Stimulated activated CD4-positive, alpha-beta T cell treated with anti-CD3 and anti-CD28 coated beads, TNF-alpha, amount 100 ng/mL, for 48 hours (primary cell): ENCODE measurements at regions not wholly inside any gene's neighbourhood (a gene's known extent, or its start where the extent isn't known, plus 50 kb on each side); places are given as distances from the start of the nearest gene placed in this dataset.

Experiments
- DNase-seq, 3 donors: peaks; one replicate each; pipeline ENCODE4 v3.0.0-alpha.2; 2020; ENCODE audit warnings: low read depth in 3 of 3

DNA sequence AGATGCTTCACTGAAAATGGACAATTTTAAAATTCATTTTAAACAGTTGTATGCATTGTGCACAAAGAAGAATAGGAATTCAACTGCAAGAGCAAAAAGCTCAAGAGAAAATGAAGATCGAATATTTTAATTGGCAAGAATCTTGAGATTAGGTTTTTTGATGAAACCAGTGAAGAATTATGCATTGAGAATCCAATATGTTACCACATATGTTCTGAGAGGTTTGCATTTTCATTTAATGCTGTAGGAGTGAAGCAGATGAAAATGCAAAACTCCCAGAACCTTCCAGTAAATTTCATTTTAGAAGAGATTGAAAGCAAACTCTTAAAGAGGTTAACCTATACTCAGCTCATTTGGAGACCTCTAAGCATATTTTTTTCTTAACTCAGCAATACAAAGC is 298.0 kb downstream of the OLFM3 start:
- no peak for DNase-seq

DNA sequence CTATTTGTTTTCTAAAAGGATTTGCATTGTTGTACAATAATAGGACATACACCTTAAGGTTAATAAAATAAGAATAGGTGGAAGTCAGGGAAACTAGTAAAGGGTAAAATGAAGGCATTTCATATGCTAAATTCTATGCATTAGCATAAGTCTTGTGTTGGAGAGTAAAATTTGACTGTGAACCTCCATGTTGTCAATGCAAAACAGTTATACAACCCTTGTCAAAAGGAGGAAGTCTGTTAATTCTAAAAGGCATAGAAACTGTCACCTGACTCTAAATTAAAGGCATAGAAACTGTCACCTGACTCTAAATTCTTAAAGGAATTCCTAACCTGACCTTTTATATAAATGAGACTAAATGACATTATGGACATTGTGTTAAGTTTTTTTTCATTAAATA is 291.8 kb downstream of the OLFM3 start:
- DNase-seq: no peak

DNA sequence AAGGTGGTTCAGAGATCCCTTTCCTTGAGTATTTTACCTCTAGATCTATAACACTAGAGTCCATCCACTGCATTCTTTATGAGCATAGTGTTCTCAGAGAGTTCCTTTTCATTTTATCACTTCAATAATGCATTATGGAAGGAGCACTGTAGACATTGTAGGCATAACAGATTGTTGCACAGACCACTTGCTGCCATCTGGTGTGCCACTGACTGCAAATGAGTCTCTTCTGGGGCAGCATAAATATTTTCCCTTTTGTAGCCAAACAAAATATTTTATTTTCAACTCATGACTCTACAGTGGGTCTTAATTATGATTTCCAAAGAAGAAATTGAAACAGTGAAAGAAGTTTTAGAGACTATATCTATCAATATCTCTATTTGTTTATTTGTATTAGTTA is 290.4 kb downstream of the OLFM3 start:
- DNase-seq: no peak

DNA sequence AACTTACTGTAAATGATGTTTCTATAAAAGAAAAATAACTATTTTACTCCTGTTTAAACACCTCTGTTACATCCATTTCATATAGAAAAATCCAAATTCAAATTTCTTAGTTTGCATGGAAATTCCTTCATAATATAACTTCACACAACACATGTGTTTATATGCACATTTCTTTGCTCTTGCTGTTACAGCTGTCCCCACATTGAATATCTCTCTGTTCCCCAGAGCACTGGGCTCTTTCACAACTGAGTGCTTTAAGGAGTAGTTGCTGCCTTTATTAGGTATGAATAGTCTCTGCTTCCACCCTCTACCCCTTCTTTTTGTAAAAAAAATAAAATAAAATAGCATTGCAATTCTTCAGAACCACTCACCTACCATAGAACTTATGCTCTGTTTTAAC is 287.0 kb downstream of the OLFM3 start:
- DNase-seq: no peak

DNA sequence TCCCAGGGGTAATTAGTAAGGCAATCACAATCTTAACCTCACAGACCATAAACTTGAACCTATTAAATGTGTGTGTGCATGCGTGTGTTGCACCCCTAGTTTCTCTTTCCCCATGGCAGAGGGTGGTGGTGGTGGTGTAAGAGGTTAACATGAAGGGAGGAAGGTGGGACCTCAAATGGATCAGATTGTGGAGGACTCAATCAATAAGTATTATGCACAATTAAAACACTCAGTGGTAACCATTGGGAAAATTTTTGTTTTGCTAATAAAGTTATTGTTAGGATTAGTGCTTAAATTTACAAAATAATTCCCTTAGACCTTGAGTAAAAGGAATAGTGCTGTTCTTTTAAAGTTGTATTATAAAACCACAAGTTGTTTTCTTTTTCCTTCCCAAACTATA is 283.0 kb downstream of the OLFM3 start:
- DNase-seq: no peak

DNA sequence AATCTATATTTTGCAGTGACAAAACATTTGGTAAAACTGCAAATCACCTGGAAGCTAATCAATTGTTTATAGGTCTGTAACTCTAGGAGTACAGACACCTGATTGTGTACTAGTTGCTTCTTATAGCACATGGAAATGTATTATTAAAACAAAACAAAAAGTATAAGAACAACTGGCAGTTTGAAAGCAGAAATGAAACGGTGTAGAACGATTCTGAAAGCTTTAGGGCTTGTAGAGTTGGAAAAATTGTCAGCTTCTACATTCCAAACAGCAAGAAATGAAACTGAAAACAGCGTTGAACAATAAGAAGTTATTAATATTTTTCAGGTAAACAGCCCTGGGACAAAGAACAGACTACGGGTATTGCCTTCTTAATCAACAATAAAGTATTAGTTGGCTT is 273.3 kb downstream of the OLFM3 start:
- DNase-seq: no peak

DNA sequence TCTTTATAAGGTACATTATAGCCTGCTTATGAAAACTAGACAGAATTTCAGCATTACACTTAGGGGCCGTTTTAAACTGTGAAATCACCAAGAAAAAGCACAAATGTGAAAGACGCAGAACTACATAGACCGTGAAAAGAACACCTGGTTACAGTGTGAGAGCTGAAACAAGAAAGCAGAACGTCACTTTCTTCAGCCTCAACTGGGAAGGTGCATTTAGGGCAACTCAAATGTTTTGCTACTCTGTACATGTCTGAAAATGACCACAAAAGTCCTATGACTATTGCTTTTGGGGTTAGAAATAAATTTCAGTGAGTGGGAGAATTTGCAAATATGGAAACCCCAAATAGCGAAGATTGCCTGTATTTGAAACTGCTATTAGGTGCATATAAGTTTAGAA is 268.7 kb downstream of the OLFM3 start:
- DNase-seq: no peak

DNA sequence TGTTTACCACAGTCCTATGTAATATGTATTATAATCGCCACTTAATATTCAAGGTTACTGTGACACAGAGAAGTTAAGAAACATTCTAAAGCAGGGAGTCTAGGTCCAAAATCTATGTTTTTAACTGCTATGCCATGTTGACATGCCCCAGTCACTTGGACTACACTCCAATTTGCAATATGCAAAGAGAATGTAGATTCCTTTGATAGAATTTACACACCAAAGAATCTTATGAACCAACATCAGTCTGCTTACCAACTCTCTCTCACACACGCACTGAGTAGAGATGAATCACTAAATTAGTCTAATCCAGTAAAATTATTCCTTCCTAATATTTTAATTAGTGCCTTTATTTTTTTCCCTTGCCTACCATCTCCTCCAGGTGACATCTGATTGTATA is 266.2 kb downstream of the OLFM3 start:
- DNase-seq: no peak

DNA sequence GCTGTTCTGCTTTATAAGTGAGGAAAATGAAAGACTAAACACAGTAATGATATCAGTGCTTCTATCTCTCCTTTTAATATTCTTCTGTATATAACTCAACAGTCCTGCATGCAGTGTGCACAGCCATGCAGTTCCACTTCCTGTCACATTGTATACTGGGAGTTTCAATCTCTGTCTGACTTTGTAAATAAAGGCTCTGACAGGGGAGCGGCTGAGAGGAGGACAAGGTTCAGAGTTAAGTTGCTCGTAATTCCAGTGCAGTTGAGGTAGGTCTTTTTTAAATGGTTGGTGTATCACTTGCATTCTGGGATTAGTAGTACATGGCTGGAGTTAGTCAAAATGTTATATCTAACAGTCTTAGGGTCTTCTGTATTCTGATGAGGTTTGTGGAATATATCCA is 264.5 kb downstream of the OLFM3 start:
- no peak for DNase-seq

DNA sequence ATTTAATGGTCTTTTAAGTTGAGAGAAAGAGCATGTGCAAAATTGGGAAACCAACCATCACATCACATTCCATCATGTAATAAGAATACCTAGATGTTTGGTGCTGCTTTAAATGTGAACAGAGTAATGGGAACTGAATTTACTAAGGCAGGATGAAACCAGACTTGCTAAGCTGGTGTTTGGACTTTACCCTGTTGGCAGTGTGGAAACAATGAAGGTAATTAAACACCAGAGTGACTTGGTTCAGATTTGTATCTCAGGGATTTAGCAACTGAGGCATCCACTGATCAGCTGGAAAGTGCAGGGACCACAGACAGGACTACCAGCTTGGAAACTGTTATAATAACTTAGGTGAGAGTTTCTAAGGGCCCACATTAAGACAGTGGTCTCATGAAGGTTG is 263.4 kb downstream of the OLFM3 start:
- no peak for DNase-seq

DNA sequence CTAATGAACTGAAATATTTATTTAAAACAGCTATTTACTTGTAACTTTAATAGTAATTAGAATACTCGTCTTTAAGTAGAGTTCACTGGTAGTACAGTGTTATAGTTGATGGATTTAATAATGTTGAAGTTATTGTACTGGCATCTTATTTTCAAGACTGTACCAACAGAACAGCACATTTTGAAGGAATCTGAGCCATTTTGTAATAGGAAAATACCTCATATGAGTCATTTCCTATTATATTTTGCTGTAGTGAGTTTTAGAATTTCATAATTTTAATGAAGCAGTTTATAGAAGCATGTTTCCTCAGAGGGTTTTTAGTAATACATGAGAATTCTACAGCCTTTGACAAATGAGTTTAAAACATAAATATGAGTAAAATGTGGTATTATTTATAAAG is 258.3 kb downstream of the OLFM3 start:
- DNase-seq: no peak

DNA sequence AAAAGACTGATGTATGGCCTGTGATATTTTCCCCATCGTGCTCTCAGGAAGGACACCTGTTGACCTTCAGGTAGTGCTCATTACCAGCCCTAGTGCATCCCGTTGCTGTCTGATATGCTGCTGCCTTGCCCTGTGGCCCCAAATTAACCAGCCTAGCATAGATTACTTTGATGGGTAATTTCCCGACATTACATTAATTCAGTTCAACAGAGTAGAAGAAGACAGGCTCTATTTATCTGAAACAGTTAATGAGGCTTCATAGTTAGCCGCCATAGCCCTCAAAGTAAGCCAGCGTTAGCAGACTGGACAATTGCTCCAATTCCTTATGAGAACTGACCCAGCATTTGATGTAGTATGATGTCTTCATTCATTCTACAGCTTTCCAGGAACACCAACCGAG is 257.6 kb downstream of the OLFM3 start:
- DNase-seq: no peak

DNA sequence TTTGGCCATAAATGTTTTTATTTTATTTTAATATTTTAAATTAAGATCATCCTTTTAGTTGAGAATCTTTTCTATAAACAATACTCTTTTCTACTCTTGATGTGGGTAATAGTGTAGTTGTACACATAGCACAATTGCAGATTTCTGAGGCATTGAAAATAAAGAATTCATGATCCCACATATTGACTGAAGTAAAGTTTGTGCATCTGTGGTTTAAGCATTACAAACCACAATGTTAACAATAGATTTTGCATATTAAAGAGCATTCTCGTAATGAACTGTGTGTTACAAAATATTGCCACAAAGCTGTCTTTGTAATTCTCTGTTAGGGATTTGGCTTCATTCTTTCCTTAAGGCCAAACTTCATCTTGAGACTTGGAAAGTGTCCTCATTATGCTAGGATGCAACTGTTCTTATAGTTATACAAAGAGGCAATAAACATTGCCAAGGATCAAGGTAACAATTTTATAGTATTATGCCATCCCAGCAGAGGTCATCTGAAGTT is 256.8 kb downstream of the OLFM3 start:
- DNase-seq: no peak

DNA sequence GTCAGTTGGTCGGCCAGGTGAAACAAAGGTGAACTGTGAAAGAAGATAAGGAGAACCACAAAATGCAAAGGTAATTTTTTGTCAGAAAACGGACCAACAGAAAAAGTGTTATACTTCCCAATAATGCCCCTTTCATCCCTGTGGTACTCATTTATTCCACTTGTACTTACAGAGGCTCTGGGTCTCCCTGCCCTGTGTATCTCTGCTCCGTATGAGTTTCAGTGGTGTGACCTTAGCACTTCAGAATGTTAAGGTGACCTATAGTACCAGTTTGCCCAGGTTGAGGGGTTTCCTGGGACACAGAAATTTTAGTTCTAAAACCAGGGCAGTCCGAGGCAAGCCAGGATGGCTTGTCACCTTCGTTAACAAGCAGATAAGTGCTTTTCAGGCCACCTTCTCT is 254.8 kb downstream of the OLFM3 start:
- DNase-seq: no peak

DNA sequence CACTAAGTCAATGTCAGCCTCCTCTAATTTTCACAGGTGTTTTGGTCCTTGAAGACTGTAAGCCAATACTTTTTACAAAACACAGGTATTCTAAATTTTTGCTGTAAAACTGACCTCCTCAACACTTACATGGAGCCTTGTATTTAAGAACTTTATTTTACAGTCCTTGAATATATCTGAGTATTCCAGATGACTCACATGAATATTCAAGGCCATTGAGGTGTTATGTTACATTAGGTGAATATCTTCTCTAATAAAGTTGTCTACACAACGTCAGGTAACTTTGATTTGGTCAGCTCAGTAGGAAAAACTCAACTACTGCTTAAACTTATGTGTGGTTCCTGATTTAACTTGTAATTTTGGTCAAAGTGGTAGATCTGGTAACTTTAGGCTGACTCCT is 254.2 kb downstream of the OLFM3 start:
- DNase-seq: no peak

DNA sequence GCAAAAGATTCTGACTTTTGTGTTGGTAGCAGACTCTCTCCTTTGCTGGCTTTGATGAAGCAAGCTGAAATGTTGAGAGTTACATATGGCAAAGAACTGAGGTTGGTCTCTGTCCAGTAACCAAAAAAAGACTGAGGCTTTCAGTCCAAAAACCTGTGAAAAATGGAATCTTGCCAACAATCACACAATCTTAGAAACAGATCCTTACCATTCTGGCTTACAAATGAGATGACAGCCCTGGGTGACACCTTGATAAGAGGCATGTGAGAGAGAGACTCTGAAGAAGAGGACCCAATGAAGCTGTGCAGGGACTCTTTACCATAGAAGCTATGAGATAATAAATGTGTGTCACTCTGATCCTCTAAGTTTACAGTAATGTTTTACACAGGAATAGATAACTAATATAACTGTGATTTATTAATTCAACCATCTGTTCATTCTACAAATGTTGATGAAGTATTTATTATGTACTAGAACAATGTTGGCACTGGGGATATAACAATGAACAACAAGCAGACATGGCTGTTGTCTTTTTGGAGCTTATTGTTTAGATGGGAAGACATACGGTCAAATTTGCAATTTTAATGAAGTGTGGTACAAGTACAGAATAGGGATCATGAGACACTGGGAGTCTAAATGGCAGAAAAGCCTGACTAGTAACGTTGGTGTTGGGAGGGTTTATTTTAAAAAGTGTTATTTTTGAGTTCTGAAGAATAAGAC is 251.0 kb downstream of the OLFM3 start:
- DNase-seq: no peak

DNA sequence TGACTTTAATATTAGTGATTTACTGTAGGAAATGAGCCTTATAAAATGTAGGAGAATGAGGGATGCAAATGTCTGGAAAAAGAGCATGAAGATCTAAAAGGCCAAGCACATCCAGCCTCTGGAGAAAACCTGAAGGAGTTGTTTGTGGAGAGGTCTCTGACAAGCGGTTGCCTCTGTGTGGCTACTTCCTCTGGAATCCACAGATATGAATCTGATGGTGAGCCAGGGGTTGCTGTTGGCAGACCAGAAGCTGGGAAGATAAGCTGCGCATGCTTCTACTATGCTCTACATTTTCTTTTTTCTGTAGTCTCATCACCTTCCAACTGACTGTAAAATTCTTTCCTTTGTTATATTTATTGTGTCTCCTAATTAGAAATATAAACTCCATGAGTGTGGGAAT is 248.6 kb downstream of the OLFM3 start:
- DNase-seq: no peak
